Transverse colon (tissue), 4 donors: ENCODE measurements at regions not wholly inside any gene's neighbourhood (a gene's known extent, or its start where the extent isn't known, plus 50 kb on each side); places are given as distances from the start of the nearest gene placed in this dataset.

ENCODE experiments used
- CTCF ChIP-seq, 5 experiments: fragments of 200-600 bp in 3 of 5; fragments of 450-650 bp in 2 of 5; sonication (generic) in 3 of 5; IDR thresholded peaks; 1 replicate in 2 of 5; 2 replicates in 3 of 5; pipeline ENCODE4 v1.5.1; 2016 to 2017; ENCODE audit warnings: antibody characterized with exemption in 5 of 5, inconsistent platforms in 3 of 5, mild to moderate bottlenecking in 2 of 5, moderate library complexity in 1 of 5
- EP300 ChIP-seq: sonication (generic); formaldehyde crosslinking; IDR thresholded peaks from one replicate; pipeline ENCODE4 v1.6.1; 2017; ENCODE audit warnings: antibody characterized with exemption, low read depth
- POLR2AphosphoS5 ChIP-seq, 3 donors: sonication (generic); formaldehyde crosslinking; IDR thresholded peaks; one replicate each; pipeline ENCODE4 v1.6.1; 2016; ENCODE audit warnings: antibody characterized with exemption in 3 of 3

GRCh38 chr19:30851646-30852045, 479.5 kb downstream of the ZNF536 start:
- no peak for TF ChIP-seq CTCF (IDR thresholded peaks at IDR 0.05)
- no peak for TF ChIP-seq POLR2AphosphoS5 (IDR thresholded peaks at IDR 0.05)
- no peak for TF ChIP-seq EP300
